Activated naive CD8-positive, alpha-beta T cell treated with anti-CD3 and anti-CD28 coated beads for 36 hours (primary cell): ENCODE measurements at regions not wholly inside any gene's neighbourhood (a gene's known extent, or its start where the extent isn't known, plus 50 kb on each side); places are given as distances from the start of the nearest gene placed in this dataset.

Experiments
- DNase-seq: peaks from one replicate; pipeline ENCODE4 v3.0.0; 2021
- H3K27ac Mint-ChIP-seq: one replicate; pipeline ENCODE4 v1.8.0; 2022; ENCODE audit warnings: mild to moderate bottlenecking, moderate library complexity, mixed read lengths
- H3K27me3 Mint-ChIP-seq: one replicate; pipeline ENCODE4 v1.8.0; 2022; ENCODE audit warnings: mild to moderate bottlenecking, mixed read lengths
- H3K36me3 Mint-ChIP-seq: one replicate; pipeline ENCODE4 v1.8.0; 2021; ENCODE audit warnings: mild to moderate bottlenecking, mixed read lengths
- H3K4me1 Mint-ChIP-seq: one replicate; pipeline ENCODE4 v1.8.0; 2021; ENCODE audit warnings: mixed read lengths
- H3K4me3 Mint-ChIP-seq: one replicate; pipeline ENCODE4 v1.8.0; 2022; ENCODE audit warnings: mild to moderate bottlenecking, moderate library complexity, mixed read lengths
- H3K9me3 Mint-ChIP-seq: one replicate; pipeline ENCODE4 v1.8.0; 2022; ENCODE audit warnings: mixed read lengths

GRCh38 chr3:9301091-9301490, 51.6 kb upstream of the SRGAP3 start:
- DNase-seq, result no peak
- Mint-ChIP-seq H3K27ac (no peak overlapping the region), H3K4me3 (no peak overlapping the region), H3K9me3 (peaks cover 3% of the 10 kb centered on the region), H3K4me1 (peaks cover 14% of the 10 kb centered on the region), H3K27me3 (peaks cover 12% of the 10 kb centered on the region), H3K36me3 (no peaks in the 10 kb centered on the region)

GRCh38 chr3:9301798-9302197, 52.4 kb upstream of the SRGAP3 start:
- peaks cover 3% of the 10 kb centered on the region for H3K9me3 Mint-ChIP-seq
- H3K27ac Mint-ChIP-seq, result no peak overlapping the region
- peaks cover 14% of the 10 kb centered on the region for H3K4me1 Mint-ChIP-seq
- no peak for DNase-seq
- no peak overlapping the region for H3K4me3 Mint-ChIP-seq
- no peaks in the 10 kb centered on the region for H3K36me3 Mint-ChIP-seq
- peaks cover 12% of the 10 kb centered on the region for H3K27me3 Mint-ChIP-seq

- no peak overlapping the region for H3K4me3 Mint-ChIP-seq
- peaks cover 14% of the 10 kb centered on the region for H3K4me1 Mint-ChIP-seq
- peaks cover 12% of the 10 kb centered on the region for H3K27me3 Mint-ChIP-seq
- peak; percentile 77 for DNase-seq
- H3K36me3 Mint-ChIP-seq, result no peaks in the 10 kb centered on the region
- no peak overlapping the region for H3K27ac Mint-ChIP-seq
- H3K9me3 Mint-ChIP-seq, result peaks cover 3% of the 10 kb centered on the region
Measured at GRCh38 chr3:9302425-9303181, 53.2 kb upstream of the SRGAP3 start.

- no peaks in the 10 kb centered on the region for H3K9me3 Mint-ChIP-seq
- no peak overlapping the region for H3K27ac Mint-ChIP-seq
- DNase-seq, result no peak
- peaks cover 4% of the 10 kb centered on the region for H3K27me3 Mint-ChIP-seq
- no peaks in the 10 kb centered on the region for H3K36me3 Mint-ChIP-seq
- no peak overlapping the region for H3K4me3 Mint-ChIP-seq
- no peaks in the 10 kb centered on the region for H3K4me1 Mint-ChIP-seq
Measured at GRCh38 chr3:9308298-9308990, 54.4 kb upstream of the THUMPD3 start.

- no peak overlapping the region for H3K4me3 Mint-ChIP-seq
- H3K9me3 Mint-ChIP-seq, result no peaks in the 10 kb centered on the region
Measured at GRCh38 chr3:9310043-9310442, 52.8 kb upstream of the THUMPD3 start.

GRCh38 chr3:9311228-9311627, 51.6 kb upstream of the THUMPD3 start:
- H3K9me3 Mint-ChIP-seq, result no peaks in the 10 kb centered on the region
- no peaks in the 10 kb centered on the region for H3K36me3 Mint-ChIP-seq
- no peak overlapping the region for H3K27ac Mint-ChIP-seq
- H3K4me1 Mint-ChIP-seq, result no peaks in the 10 kb centered on the region
- H3K4me3 Mint-ChIP-seq, result no peak overlapping the region
- DNase-seq, result no peak
- no peaks in the 10 kb centered on the region for H3K27me3 Mint-ChIP-seq

More at GRCh38 chr3:9310043-9310442, 52.8 kb upstream of the THUMPD3 start:
- DNase-seq, result no peak
- Mint-ChIP-seq H3K4me1 (no peaks in the 10 kb centered on the region), H3K27ac (no peak overlapping the region), H3K36me3 (no peaks in the 10 kb centered on the region), H3K27me3 (peaks cover under 1% of the 10 kb centered on the region)
